ENCODE measurements at regions not wholly inside any gene's neighbourhood (a gene's known extent, or its start where the extent isn't known, plus 50 kb on each side); places are given as distances from the start of the nearest gene placed in this dataset.
A peak's percentile ranks its signal among the peaks of the same experiment; 100 is the strongest.
"Not testable (repeated sequence)": the region's sequence is repeated elsewhere in the genome, so short reads cannot be mapped to it uniquely, and the experiment has no call there.

DNA sequence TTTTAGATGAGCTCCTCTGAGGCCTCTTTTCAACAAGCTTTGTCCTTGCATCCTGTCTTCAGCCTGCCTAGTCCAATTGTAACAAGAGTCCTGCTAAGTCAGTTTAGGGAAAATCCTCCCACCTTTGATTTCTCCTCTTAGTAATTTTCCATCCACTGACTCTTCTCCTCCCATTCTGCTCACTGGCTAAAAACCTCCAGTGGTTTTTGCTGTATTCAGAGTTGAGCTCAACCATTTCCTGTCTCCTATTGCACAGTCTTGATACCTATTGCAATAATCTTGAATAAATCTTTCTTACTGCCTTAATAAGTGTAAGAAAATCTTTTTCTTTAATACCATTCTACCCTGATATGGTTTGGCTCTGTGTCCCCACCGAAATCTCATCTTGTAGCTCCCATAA lies 117.8 kb upstream of the ENPP6 start:
- DNase-seq (ENCODE audit: low spot score) = no peak
- TF ChIP-seq, protein P1, sequence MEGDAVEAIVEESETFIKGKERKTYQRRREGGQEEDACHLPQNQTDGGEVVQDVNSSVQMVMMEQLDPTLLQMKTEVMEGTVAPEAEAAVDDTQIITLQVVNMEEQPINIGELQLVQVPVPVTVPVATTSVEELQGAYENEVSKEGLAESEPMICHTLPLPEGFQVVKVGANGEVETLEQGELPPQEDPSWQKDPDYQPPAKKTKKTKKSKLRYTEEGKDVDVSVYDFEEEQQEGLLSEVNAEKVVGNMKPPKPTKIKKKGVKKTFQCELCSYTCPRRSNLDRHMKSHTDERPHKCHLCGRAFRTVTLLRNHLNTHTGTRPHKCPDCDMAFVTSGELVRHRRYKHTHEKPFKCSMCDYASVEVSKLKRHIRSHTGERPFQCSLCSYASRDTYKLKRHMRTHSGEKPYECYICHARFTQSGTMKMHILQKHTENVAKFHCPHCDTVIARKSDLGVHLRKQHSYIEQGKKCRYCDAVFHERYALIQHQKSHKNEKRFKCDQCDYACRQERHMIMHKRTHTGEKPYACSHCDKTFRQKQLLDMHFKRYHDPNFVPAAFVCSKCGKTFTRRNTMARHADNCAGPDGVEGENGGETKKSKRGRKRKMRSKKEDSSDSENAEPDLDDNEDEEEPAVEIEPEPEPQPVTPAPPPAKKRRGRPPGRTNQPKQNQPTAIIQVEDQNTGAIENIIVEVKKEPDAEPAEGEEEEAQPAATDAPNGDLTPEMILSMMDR (IDR thresholded peaks at IDR 0.05; ENCODE audit: extremely low read depth, missing control alignments) = no peak

DNA sequence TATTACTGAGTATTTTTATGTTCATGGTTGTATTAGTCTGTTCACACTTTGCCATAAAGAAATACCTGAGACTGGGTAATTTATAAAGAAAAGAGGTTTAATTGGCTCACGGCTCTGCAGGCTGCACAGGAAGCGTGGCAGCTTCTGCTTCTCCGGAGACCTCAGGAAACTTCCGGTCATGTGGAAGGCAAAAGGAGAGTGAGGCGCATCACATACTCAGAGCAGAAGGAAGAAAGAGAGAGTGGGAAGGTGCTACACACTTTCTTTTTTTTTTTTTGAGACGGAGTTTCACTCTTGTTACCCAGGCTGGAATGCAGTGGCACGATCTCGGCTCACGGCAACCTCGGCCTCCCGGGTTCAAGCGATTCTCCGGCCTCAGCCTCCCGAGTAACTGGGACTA lies 115.8 kb upstream of the ENPP6 start:
- DNase-seq (ENCODE audit: low spot score) = not testable (repeated sequence)

DNA sequence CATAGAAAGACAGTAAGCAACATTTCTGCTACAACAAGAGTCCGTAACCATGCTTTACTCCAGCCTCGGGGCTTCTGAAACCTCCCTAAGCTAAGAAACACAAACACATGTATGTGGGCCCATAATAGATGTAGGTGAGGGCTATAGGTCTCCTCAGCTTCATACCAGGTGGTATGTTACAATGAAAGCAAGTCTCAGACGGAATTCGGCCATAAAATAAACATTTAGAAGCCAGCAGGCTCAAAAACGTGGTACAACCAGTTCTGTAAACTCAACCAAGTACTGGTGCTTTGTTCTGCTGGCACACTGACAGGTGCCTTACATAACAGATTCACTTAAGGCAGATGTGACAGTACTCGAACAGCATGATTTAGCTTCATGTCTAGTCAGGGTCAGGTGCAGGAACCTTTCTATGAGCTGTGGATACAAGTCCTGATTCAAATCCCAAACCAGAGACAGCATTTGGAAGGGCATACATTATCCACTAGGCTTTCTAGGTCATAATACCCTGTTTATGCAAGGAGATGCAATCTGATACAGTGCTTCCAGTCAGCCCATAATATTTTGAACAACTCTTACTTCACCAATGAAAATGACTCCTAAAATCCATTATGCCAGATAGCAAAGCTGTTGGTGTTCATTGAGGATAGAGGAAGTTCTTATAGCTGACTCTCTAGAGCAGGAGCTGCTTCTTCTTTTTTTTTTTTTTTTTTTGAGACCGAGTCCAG lies 113.8 kb upstream of the ENPP6 start:
- TF ChIP-seq, protein P1 (IDR thresholded peaks at IDR 0.05; ENCODE audit: extremely low read depth, missing control alignments) = no peak
- DNase-seq (ENCODE audit: low spot score) = no peak

DNA sequence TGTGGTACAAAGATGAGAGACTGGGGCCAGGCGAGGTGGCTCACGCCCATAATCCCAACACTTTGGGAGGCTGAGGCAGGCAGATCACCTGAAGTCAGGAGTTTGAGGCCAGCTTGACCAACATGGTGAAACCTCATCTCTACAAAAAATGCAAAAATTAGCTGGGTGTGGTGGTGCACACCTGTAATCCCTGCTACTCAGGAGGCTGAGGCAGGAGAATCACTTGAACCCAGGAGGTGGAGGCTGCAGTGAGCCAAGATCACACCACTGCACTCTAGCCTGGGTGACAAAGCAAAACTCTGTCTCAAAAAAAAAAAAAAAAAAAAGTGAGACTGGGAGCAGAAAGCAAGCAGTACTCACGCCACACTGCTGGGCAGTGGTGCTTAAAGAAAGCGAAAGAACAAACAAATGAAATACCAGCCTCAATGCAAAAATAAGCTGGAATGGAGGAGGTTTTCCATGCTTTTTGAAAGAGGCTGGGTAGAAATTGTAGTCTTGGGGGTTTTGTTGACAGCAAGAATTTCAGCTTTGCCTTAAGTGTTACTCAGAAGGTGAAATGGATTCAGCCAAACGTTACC lies 112.9 kb upstream of the ENPP6 start:
- DNase-seq (ENCODE audit: low spot score) = not testable (repeated sequence)

DNA sequence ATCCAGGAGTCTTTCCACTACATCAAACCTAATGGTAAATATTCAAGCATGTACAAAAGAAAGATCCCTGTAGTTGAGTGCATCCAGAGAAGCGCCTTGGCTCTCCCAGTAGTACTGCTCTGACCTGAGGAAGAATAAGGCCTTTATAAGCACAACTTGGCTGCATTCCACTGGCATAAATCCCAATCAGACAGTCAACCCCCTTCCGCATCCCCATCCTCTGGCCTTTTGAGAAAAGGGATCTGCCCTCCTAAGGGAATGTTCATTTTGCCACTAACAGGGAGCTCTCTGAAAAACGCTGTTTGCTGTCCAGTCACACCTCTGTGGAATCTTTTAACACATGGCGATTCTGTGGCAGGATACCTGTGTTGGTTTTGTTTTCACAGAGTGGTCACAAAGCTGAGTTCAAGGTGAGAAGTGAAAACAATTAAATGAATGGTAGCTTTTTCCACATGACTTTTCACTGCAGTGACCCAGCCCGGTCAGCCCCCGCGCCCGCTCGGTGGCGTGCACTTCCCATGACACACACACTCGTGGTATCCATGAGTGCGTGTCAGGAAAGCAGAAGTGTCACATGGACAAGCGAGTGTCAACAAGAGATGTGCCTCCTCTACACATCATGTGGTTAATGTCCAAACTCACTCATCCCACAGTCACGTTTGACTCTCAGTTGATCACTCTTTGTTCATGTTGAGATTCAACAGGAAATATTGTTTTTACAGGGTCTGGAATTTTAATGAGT lies 112.2 kb upstream of the ENPP6 start:
- TF ChIP-seq, protein P1 (IDR thresholded peaks at IDR 0.05; ENCODE audit: extremely low read depth, missing control alignments) = no peak
- DNase-seq (ENCODE audit: low spot score) = peak; percentile 51

DNA sequence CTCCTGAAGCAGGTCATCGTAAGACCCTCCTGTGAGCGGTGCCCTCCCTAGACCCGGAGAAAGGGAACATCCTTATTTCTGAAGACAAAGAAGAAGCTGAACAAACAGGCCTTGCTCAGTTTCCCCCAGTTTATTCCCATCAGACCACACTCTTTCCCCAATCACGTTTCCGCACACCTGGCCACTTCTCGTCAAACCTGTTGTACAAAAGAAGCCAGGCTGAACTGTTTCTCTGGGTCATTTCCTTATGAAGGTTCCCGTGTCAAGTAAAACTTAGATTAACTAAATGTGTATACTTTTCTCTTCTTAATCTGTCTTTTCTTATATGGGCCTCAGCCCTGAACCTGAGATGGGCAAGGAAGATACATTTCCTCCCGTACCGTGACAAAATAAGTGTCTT lies 111.6 kb upstream of the ENPP6 start:
- TF ChIP-seq, protein P1 (IDR thresholded peaks at IDR 0.05; ENCODE audit: extremely low read depth, missing control alignments) = no peak
- DNase-seq (ENCODE audit: low spot score) = no peak

DNA sequence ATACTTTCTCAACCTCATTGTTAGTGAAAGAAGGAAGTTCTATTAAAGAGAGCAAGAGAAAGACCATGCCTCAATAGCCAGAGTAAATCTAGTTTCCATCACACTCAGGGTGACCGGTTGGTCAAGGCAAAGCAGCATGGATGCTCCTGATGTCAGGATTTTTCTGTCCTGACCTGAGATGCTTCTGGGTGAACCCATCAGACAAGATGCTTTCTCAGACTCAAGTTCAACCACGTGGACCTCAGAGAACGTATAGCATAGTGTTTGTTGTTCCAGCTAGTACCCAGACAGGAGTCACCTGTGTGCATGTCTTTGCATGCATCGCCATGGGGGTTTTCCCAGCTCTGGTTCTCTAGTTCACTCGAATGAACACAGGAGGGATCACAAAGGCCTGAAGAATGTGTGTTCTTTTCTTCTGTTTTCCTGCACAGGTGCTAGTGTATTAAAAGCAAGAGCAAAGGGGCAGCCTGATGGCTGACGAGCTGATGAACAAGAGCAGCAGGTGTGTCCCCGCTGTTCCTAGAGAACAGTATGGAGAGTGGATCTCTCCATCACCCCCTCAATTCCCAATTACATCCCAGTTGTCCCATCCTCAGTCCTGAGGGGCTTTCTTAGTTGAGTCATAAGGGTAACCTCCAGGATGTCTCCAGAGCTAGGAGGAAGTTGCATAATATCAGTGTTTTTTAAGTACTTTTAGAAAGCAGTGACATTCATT lies 110.5 kb upstream of the ENPP6 start:
- TF ChIP-seq, protein P1 (IDR thresholded peaks at IDR 0.05; ENCODE audit: extremely low read depth, missing control alignments) = no peak
- DNase-seq (ENCODE audit: low spot score) = peak; percentile 58

DNA sequence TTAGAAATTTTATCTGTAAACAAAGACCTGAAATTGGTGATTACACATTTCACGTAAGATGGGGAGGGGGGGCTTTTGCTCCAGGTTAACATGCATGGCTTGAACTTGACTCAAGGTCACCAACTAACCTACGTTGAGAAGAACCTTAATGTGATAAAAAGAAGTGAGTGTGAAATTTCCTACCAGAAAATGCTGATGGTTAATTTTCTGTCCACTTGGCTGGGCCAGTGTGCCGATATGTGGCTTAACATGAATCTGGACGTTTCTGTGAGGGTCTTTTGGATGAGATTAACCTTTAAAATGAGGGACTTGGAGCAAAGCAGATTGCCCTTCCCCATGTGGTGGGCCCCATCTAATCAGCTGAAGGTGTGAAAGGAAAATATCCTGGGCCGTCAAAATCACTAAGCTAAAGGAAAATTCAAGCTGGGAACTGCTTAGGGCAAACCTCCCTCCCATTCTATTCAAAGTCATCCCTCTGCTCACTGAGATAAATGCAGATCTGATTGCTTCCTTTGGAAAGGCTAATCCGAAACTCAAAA lies 107.3 kb upstream of the ENPP6 start:
- DNase-seq (ENCODE audit: low spot score) = no peak
- TF ChIP-seq, protein P1 (IDR thresholded peaks at IDR 0.05; ENCODE audit: extremely low read depth, missing control alignments) = no peak
